ENCODE measurements at regions not wholly inside any gene's neighbourhood (a gene's known extent, or its start where the extent isn't known, plus 50 kb on each side); places are given as distances from the start of the nearest gene placed in this dataset.

DNA sequence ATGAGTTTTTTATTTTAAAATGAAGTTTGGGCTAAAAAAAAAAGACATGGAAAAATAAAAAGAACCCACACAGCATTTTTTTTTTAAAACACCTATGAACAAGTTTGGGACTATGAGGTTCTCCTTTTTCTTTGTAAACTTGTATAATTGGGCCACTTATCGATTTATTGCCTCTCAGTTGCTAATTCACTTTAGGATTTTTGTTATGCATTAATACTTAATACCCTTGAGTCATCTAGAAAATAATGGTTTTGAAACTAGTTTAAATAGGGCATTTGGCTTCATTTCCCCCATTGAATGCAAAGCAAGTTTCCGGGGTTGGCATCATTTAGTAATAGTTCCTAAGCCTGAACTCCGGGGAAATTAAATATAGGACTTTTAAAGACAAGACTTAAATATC, 312.8 kb upstream of the RGS6 start:
- TF ChIP-seq, protein P1, sequence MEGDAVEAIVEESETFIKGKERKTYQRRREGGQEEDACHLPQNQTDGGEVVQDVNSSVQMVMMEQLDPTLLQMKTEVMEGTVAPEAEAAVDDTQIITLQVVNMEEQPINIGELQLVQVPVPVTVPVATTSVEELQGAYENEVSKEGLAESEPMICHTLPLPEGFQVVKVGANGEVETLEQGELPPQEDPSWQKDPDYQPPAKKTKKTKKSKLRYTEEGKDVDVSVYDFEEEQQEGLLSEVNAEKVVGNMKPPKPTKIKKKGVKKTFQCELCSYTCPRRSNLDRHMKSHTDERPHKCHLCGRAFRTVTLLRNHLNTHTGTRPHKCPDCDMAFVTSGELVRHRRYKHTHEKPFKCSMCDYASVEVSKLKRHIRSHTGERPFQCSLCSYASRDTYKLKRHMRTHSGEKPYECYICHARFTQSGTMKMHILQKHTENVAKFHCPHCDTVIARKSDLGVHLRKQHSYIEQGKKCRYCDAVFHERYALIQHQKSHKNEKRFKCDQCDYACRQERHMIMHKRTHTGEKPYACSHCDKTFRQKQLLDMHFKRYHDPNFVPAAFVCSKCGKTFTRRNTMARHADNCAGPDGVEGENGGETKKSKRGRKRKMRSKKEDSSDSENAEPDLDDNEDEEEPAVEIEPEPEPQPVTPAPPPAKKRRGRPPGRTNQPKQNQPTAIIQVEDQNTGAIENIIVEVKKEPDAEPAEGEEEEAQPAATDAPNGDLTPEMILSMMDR (conservative IDR thresholded peaks at IDR 0.05; ENCODE audit: low read depth in 2 of 2) = no peak
- no peak for TF ChIP-seq NANOG (IDR thresholded peaks at IDR 0.05; ENCODE audit: borderline replicate concordance)

Data from GM23338 (cell line).